ENCODE measurements at regions not wholly inside any gene's neighbourhood (a gene's known extent, or its start where the extent isn't known, plus 50 kb on each side); places are given as distances from the start of the nearest gene placed in this dataset.

- TF ChIP-seq HMGXB4 (CRISPR knock-in tag; IDR thresholded peaks at IDR 0.05; ENCODE audit: borderline replicate concordance) (no peak), RNF2 (IDR thresholded peaks at IDR 0.05; ENCODE audit: borderline replicate concordance, low read depth) (no peak), MAZ (IDR thresholded peaks at IDR 0.05; ENCODE audit: borderline replicate concordance, low read depth, low read length) (no peak), POLR2AphosphoS2 (conservative IDR thresholded peaks at IDR 0.05; ENCODE audit: low read length) (no peak), CTCF (IDR thresholded peaks at IDR 0.05) (no peak), KDM1A (IDR thresholded peaks at IDR 0.05; ENCODE audit: low read depth) (no peak), POLR2A (IDR thresholded peaks at IDR 0.05; ENCODE audit: low read length) (no peak), CEBPB (IDR thresholded peaks at IDR 0.05) (no peak), EP300 (IDR thresholded peaks at IDR 0.05) (no peak), RAD21 (conservative IDR thresholded peaks at IDR 0.05 in 1 of 2, IDR thresholded peaks at IDR 0.05 in 1 of 2) (no peak)
These were observed 1422.5 kb downstream of the KCNT2 start for GRCh38 chr1:195185736-195186135.

All from A549 (cell line).